Fibroblast of villous mesenchyme (primary cell): ENCODE measurements at regions not wholly inside any gene's neighbourhood (a gene's known extent, or its start where the extent isn't known, plus 50 kb on each side); places are given as distances from the start of the nearest gene placed in this dataset.
"Not testable (repeated sequence)": the region's sequence is repeated elsewhere in the genome, so short reads cannot be mapped to it uniquely, and the experiment has no call there.

ENCODE experiments used
- DNase-seq: peaks from one replicate; pipeline ENCODE4 v3.0.0-alpha.2; 2010; ENCODE audit warnings: low read depth
- H3K4me3 ChIP-seq: 2 replicates; pipeline ENCODE4 v1.5.1; 2011; ENCODE audit warnings: low read depth, mild to moderate bottlenecking, low read length
- CTCF ChIP-seq: IDR thresholded peaks from 2 replicates; pipeline ENCODE4 v1.5.1; 2012; ENCODE audit warnings: low read depth, mild to moderate bottlenecking, low read length; ENCODE audit not compliant: insufficient read depth

- no peak overlapping the region for H3K4me3 ChIP-seq
- no peak for TF ChIP-seq CTCF
- DNase-seq = no peak
Measured at GRCh38 chr3:82627733-82628132, 866.3 kb upstream of the GBE1 start.

DNA sequence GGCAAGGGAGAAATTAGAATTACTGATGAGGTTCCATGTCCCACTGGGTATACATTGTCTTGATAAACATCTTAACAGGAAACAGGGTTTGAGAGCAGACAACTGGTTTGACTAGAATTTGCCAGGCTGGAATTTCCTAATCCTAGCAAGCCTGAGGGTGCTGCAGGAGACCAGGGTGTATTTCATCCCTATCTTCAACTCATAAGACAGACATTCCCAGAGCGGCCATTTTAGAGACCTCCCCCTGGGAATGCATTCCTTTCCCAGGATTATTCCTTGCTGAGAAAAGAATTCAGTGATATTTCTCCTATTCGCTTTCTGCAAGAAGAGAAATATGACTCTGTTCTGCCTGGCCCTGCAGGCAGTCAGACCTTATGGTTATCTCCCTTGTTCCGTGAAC, 859.3 kb upstream of the GBE1 start:
- not testable (repeated sequence) for DNase-seq

GRCh38 chr3:82618594-82618993, 857.1 kb upstream of the GBE1 start:
- TF ChIP-seq CTCF = no peak
- no peak for DNase-seq
- H3K4me3 ChIP-seq = no peak overlapping the region

More for the DNA sequence above, 859.3 kb upstream of the GBE1 start:
- H3K4me3 ChIP-seq = not testable (repeated sequence)

DNA sequence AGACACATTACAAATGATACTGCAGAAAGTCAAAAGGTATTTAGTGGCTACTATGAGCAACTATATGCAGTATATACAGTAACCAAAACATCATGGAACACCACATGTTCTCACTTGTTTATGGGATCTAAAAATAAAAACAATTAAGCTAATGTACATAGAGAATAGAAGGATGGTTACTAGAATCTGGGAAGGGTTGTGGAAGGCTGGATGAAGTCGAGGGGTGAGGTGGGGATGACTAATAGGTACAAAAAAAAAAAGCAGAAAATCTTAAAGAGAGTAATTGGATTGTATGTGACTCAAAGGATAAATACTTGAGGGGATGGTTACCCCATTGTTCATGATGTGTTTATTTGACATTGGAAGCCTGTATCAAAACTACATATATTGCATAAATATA, 848.8 kb upstream of the GBE1 start:
- H3K4me3 ChIP-seq = no peak overlapping the region
- TF ChIP-seq CTCF = no peak
- DNase-seq = no peak

DNA sequence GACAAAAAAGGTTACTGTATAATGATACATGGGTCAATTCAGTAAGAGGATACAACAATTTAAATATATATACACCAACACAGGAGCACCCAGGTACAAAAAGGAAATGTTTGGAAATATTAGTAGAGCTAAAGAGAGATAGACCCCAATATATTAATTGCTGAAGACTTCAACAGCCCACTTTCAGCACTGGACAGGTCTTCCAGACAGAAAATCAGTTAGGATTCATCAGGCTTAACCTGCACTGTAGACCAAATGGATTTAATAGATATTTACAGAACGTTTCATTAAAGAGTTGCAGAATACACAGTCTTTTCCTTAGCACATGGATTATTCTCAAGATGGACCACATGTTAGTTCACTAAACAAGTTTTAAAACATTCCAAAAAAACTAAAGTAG, 845.9 kb upstream of the GBE1 start:
- H3K4me3 ChIP-seq = no peak overlapping the region
- no peak for TF ChIP-seq CTCF
- no peak for DNase-seq

DNA sequence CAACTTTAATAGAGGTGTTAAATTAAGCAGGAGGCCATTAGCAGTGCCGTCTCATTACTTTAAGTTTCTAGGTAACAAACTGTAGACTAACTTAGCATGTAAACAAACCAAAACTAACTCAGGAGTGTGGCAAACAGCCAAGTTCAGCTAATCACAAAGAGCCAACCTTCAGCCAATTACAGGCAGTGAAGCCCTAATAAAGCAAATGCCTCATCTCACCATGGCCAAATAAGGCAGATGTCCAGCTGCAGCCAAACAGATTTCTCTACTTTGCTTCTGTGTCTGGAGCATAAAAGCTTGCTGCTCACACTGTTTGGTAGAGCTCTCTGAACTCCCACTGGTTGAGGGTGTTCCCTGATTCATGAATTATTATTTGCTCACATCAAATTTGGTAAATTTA, 835.4 kb upstream of the GBE1 start:
- DNase-seq = no peak
- no peak overlapping the region for H3K4me3 ChIP-seq
- TF ChIP-seq CTCF = no peak

DNA sequence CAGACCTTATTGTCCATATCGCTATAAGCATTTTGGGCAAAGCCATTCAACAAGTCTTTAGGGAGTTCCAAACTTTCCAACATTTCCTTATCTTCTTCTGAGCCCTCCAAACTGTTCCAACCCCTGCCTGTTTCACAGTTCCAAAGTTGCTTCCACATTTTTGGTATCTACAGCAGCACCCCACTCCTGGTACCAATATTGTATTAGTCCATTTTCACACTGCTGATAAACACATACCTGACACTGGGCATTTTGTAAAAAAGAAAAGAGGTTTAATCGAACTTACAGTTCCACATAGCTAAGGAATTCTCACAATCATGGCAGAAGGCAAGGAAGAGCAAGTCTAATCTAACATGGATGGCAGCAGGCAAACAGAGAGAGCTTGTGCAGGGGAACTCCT, 834.1 kb upstream of the GBE1 start:
- no peak for DNase-seq
- no peak for TF ChIP-seq CTCF
- no peak overlapping the region for H3K4me3 ChIP-seq

DNA sequence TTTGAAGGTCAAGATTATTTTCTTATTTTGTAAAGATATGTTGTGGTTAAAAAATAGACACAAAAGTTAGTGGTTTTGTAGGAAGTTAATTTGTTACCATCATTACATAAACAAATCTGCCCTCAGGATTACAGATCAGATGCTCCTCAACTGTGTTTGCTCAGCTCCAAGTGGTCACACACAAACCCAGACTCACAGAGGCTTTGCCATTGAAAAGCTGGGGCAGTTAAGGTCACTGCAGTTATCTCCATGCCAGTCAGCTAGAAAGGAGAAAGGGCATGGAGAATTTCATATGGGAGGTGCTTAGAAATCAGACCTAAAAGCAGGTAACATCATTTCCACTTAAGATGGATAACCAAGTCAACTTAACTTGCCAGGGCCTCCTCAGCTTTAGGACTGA, 825.7 kb upstream of the GBE1 start:
- no peak for TF ChIP-seq CTCF
- no peak for DNase-seq
- no peak overlapping the region for H3K4me3 ChIP-seq
